ENCODE measurements at regions not wholly inside any gene's neighbourhood (a gene's known extent, or its start where the extent isn't known, plus 50 kb on each side); places are given as distances from the start of the nearest gene placed in this dataset.
"Not testable (repeated sequence)": the region's sequence is repeated elsewhere in the genome, so short reads cannot be mapped to it uniquely, and the experiment has no call there.

DNA sequence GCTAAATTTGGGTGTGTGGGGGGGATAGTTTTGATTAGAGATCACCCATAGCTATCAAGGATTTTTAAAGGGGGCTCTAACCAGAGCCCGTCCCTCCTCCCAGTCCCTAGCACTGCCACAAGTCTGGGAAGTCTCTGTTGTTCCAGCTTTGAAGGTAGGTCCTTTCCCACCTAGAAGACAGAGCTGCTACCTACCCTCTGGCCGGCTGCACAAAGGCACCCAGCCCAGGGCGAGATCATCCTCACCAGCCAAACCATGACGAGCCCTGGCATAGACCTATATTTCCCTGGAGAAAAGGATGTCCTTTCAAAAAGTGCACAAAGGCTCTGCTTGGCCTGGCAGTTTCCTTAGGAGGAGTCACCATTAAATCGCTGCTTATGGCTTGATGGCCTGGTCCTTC is 147.8 kb downstream of the CYP26A1 start:
- no peak for DNase-seq (ENCODE audit: low spot score)

DNA sequence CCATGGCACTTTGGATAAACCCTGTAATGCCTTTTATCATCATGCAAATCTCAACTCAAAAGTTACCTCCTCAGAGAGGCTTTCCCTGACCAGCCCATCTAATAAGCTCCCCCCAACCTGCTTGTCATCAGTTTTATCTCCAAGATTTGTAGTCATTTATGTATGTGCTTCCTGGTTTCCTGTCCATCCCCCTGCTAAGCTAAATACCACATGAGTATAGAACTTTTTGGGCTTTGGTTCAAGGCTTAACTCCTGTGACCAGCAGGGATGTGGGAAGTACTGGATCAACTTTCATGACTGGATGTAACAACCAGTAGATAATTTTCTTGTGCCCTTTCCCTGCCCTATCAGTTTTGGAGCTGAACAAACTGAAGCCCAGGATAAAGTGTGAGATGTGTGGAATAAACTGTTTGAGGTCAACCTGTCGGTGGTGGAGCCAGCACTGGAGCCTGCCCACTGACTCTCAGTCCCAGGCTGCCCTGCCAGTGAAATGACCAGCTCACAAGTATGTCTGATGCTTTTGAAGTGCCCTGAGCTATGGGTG is 148.6 kb downstream of the CYP26A1 start:
- DNase-seq (ENCODE audit: low spot score), result no peak

DNA sequence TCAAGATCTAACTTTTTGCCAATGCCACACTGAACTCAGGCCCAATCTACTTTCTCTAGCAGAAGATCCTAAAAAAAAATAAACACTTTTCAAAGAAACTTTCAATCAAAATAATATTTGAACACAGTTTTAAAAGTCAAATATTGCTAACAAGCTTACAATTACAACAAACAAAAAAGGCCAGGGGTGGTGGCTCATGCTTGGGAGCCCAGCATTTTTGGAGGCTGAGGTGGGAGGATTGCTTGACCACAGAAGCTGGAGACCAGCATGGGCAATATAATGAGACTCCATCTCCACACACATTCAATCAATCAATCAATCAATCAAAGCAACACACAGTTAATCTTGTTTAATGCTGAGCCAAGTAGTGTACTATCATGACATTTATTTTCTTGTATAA is 149.2 kb downstream of the CYP26A1 start:
- no peak for DNase-seq (ENCODE audit: low spot score)

DNA sequence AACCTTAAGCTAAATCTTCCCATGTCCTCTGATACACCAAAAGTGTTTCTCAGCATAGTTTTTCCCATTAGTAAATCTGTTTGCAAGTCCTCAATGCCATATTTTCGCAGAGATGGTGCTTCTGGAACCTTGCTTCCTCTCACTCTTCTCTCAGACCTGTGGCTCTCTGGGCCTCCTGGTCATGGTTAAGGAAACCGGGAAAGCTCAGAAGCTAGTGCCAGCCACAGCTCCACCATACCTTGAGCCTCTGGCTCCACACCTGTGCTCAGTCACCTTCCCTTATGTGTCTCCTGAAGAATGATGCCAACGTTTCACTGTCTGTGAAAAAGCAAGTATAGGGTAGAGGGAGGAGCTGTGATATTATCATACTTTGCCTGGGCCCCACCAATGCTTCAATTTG is 149.6 kb downstream of the CYP26A1 start:
- no peak for DNase-seq (ENCODE audit: low spot score)

- no peak for DNase-seq (ENCODE audit: low spot score)
These were observed 150.5 kb downstream of the CYP26A1 start for GRCh38 chr10:93224005-93224779.

DNA sequence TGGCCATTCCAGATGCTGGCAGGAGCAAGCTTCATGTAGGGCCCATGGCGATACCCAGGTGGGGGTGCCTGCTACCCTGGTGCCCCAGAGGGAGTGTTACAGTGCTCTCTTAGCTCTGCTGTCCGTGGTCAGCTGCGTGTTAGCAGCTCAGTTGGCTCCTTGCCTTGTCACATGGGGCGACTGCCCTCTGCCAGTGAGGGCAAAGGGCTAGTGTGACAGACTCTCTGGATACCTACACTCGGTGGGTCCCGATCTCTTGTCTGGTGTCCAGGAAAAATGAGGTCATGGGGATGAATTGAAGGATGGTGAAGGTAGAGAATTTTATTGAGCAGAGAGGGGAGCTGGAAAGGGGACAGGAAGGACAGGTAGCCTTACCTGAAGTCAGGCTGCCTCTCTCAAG is 152.2 kb downstream of the CYP26A1 start:
- no peak for DNase-seq (ENCODE audit: low spot score)

DNA sequence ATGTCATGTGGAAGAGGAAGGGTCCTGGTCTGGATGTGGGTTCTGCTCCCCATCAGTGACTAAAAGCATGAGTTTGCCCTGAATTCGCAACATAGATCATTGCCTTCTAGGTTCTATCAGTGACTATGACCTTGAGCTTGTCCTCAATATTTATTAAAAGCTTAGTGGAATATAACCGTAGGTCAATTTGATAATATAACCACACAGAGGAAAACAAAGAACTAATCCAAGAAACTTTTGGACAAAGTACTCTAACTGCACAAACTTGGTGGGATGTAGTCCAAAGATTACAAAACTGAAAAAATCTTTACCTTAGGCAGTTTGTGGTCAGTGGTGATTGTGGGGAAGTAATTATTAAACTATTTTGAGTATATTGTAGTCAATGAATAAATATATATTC is 152.9 kb downstream of the CYP26A1 start:
- DNase-seq (ENCODE audit: low spot score), result no peak

DNA sequence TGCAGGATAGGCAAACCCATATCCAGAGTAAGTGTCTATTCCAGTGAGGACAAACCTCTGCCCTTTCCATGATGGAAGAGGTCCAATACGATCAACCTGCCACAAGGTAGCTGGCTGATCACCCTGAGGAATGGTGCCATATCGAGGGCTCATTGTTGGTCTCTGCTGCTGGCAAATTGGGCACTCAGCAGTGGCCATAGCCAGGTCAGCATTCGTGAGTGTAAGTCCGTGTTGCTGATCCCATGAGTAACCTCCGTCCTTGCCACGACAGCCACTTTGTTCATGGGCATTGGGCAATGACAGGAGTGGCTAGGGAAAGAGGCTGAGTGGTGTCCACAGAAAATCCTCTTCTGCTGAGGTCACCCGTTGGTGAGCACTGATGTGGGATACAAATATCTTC is 156.9 kb downstream of the CYP26A1 start:
- not testable (repeated sequence) for DNase-seq (ENCODE audit: low spot score)

DNA sequence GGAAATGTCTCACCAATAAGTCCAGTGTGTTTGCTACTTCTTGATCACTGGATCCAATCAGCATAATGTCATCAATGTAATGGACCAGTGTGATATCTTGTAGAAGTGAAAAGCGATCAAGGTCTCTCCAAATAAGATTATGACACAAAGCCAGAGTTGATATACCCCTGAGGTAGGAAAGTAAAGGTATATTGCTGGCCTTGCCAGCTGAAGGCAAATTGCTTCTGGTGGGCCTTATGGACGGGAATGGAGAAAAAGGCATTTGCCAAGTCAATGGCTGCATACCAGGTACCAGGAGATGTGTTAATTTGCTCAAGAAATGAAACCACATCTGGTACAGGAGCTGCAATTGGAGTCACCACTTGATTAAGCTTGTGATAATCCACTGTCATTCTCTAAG is 158.5 kb downstream of the CYP26A1 start:
- not testable (repeated sequence) for DNase-seq (ENCODE audit: low spot score)

- DNase-seq (ENCODE audit: low spot score), result not testable (repeated sequence)
These were observed 161.2 kb downstream of the CYP26A1 start for GRCh38 chr10:93234940-93235339.

- DNase-seq (ENCODE audit: low spot score), result peak; percentile 25
These were observed 162.0 kb downstream of the CYP26A1 start for GRCh38 chr10:93235686-93236085.

GRCh38 chr10:93236393-93237040 is 162.8 kb downstream of the CYP26A1 start:
- no peak for DNase-seq (ENCODE audit: low spot score)

DNA sequence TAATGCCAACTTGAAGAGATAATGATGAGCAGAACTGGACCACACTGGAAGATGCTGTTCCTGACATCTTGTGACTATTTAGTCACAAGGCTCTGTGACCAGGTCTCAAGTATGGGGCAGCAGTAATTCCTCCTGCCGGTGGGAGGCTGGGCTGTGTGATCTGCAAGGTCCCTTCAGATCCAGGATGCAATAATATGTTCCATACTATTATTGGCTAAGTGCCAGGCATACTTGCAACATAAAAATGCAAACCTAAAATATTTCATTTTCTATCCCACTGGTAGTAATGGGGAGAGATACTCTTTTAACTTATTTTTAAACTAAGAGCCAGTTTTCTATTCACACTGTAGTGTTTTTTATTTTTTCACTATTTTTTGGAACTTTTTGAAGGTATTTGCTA is 171.5 kb downstream of the CYP26A1 start:
- DNase-seq (ENCODE audit: low spot score), result no peak

- DNase-seq (ENCODE audit: low spot score), result no peak
These were observed 172.1 kb downstream of the CYP26A1 start for GRCh38 chr10:93245779-93246178.

- DNase-seq (ENCODE audit: low spot score), result no peak
These were observed 175.0 kb downstream of the CYP26A1 start for GRCh38 chr10:93248583-93249227.

GRCh38 chr10:93250010-93250409 is 176.3 kb downstream of the CYP26A1 start:
- no peak for DNase-seq (ENCODE audit: low spot score)

GRCh38 chr10:93254180-93254853 is 180.6 kb downstream of the CYP26A1 start:
- DNase-seq (ENCODE audit: low spot score), result no peak

- DNase-seq (ENCODE audit: low spot score), result no peak
These were observed 181.9 kb downstream of the CYP26A1 start for GRCh38 chr10:93255546-93255945.

Measured in RKO (cell line).